HepG2 (cell line): ENCODE measurements at regions not wholly inside any gene's neighbourhood (a gene's known extent, or its start where the extent isn't known, plus 50 kb on each side); places are given as distances from the start of the nearest gene placed in this dataset.

Source experiments
- ATAC-seq: fragments of 200-7000 bp; cut with Tn5 transposase; 3 replicates; pipeline ENCODE4 v1.9.1; 2020; ENCODE audit warnings: mild to moderate bottlenecking, moderate library complexity
- BruUV-seq: library from RNA; stranded (reverse); fragments of 400-500 nt; replicated peaks from 2 replicates; lab custom pipeline; 2021; lab: Mats Ljungman, UMichigan
- CTCF ChIA-PET: fragments of 300-600 bp; formaldehyde crosslinking; extraction: SDS; loops from one replicate; lab custom pipeline; 2021; ENCODE audit warnings: low total read pairs, inconsistent platforms, low intra/inter-chr PET ratio; lab: Yijun Ruan, JAX
- POLR2A ChIA-PET: fragments of 350-600 bp; sonication (Branson Sonifier 250); formaldehyde crosslinking; loops from one replicate; lab custom pipeline; 2020; ENCODE audit warnings: antibody characterized with exemption, inconsistent platforms; lab: Yijun Ruan, JAX
- DNase-seq: peaks from one replicate; pipeline ENCODE4 v3.0.0-alpha.2; 2015; ENCODE audit warnings: low spot score
- FAIRE-seq: peaks from 3 replicates; lab custom pipeline; 2011; peaks lifted over from hg19 to GRCh38; lab: Jason Lieb, UNC
- H2AFZ ChIP-seq: one replicate; pipeline ENCODE4 v1.6.1; 2011; ENCODE audit warnings: low read length, inconsistent platforms
- H3K27ac ChIP-seq: fragments of 300-600 bp; 3 replicates; pipeline ENCODE4 v1.8.0; 2011; ENCODE audit warnings: mixed run types, mild to moderate bottlenecking, mixed read lengths, low read length, inconsistent platforms; ENCODE audit not compliant: insufficient read depth; ENCODE audit errors: extremely low read length
- H3K27me3 ChIP-seq, 2 experiments: fragments of 200-600 bp in 1 of 2; 2 replicates in 1 of 2; 3 replicates in 1 of 2; pipeline versions ENCODE4 v1.6.0 to v1.8.0; 2011; ENCODE audit warnings: low read length in 2 of 2, mild to moderate bottlenecking in 2 of 2, moderate library complexity in 2 of 2, inconsistent platforms in 1 of 2; ENCODE audit not compliant: insufficient read depth in 2 of 2, control insufficient read depth in 1 of 2
- H3K36me3 ChIP-seq, 2 experiments: fragments of 200-600 bp in 1 of 2; replicated peaks in 1 of 2; 2 replicates in 1 of 2; 3 replicates in 1 of 2; pipeline versions ENCODE4 v1.5.1 to v1.8.0; 2011; ENCODE audit warnings: low read length in 2 of 2, inconsistent platforms in 1 of 2; ENCODE audit not compliant: insufficient read depth in 2 of 2, control insufficient read depth in 1 of 2
- H3K4me1 ChIP-seq: 2 replicates; pipeline ENCODE4 v1.5.1; 2012; ENCODE audit warnings: low read length, inconsistent platforms; ENCODE audit not compliant: insufficient read depth
- H3K4me2 ChIP-seq: 2 replicates; pipeline ENCODE4 v1.6.0; 2011; ENCODE audit warnings: low read depth, low read length, inconsistent platforms
- H3K4me3 ChIP-seq, 3 experiments: fragments of 200-600 bp in 1 of 3; sonication (generic), shearing (Covaris generic) in 1 of 3; replicated peaks in 1 of 3; 2 replicates each; pipeline ENCODE4 v1.5.1; 2011 to 2016; ENCODE audit warnings: low read length in 3 of 3, inconsistent platforms in 2 of 3, low read depth in 2 of 3, mild to moderate bottlenecking in 2 of 3, control low read depth in 1 of 3, mixed read lengths in 1 of 3; ENCODE audit not compliant: insufficient read depth in 1 of 3
- H3K79me2 ChIP-seq: one replicate; pipeline ENCODE4 v1.6.1; 2011; ENCODE audit warnings: low read length, inconsistent platforms; ENCODE audit not compliant: insufficient read depth
- H3K9ac ChIP-seq: 2 replicates; pipeline ENCODE4 v1.6.0; 2011; ENCODE audit warnings: mild to moderate bottlenecking, low read depth, low read length, inconsistent platforms; ENCODE audit not compliant: insufficient read depth
- H3K9me3 ChIP-seq: 2 replicates; pipeline ENCODE4 v1.5.1; 2012; ENCODE audit warnings: mild to moderate bottlenecking, low read length
- H4K20me1 ChIP-seq: 2 replicates; pipeline ENCODE4 v1.6.0; 2011; ENCODE audit warnings: inconsistent platforms, mild to moderate bottlenecking, low read length, moderate library complexity; ENCODE audit not compliant: insufficient read depth
- BCL6 ChIP-seq: IDR thresholded peaks from 2 replicates; pipeline ENCODE4 v1.6.1; 2016; ENCODE audit warnings: missing genetic modification reagents, missing compliant biosample characterization
- ETV5 ChIP-seq: IDR thresholded peaks from 2 replicates; pipeline ENCODE4 v1.6.1; 2018; ENCODE audit warnings: missing biosample characterization, missing genetic modification reagents, inconsistent platforms, borderline replicate concordance
- NFYC ChIP-seq: IDR thresholded peaks from 2 replicates; pipeline ENCODE4 v1.6.1; 2016; ENCODE audit warnings: missing genetic modification reagents, missing compliant biosample characterization
- SUZ12 ChIP-seq: fragments of 150-350 bp; IDR thresholded peaks from 2 replicates; pipeline ENCODE4 v1.6.1; 2014; ENCODE audit warnings: low read depth, low read length
- U2AF1 ChIP-seq: fragments of 200-400 bp; formaldehyde crosslinking; optimal IDR thresholded peaks from 2 replicates; pipeline ENCODE3; 2017; ENCODE audit warnings: mild to moderate bottlenecking, low read depth, low read length
- ZBTB43 ChIP-seq: sonication (generic); formaldehyde crosslinking; conservative IDR thresholded peaks from 2 replicates; pipeline ENCODE4 v1.4.0; 2020; ENCODE audit warnings: missing genetic modification reagents
- ZNF260 ChIP-seq: sonication (generic); formaldehyde crosslinking; IDR thresholded peaks from 2 replicates; pipeline ENCODE4 v1.4.0; 2020; ENCODE audit warnings: missing genetic modification reagents, low read depth, mild to moderate bottlenecking, borderline replicate concordance
- ZNF775 ChIP-seq: sonication (generic); formaldehyde crosslinking; IDR thresholded peaks from 2 replicates; pipeline ENCODE4 v1.4.0; 2020; ENCODE audit warnings: missing genetic modification reagents, mild to moderate bottlenecking, moderate library complexity, borderline replicate concordance
- ZXDC ChIP-seq: sonication (generic); formaldehyde crosslinking; IDR thresholded peaks from 2 replicates; pipeline ENCODE4 v1.5.0; 2020; ENCODE audit warnings: mild to moderate bottlenecking, missing genetic modification reagents
- WGBS: methylation state at CpG from one replicate; pipeline ENCODE4 v1.1.6; 2017; ENCODE audit warnings: low lambda C conversion rate; 5-methylcytosine and 5-hydroxymethylcytosine counted together
- in situ Hi-C: cut with HindIII; loops from 2 replicates; pipeline ENCODE4 v1.10.0; 2017; ENCODE audit warnings: low pct_unique_long_range_greater_than_20kb; ENCODE audit not compliant: extremely low pct_ligation_motif_present
- intact Hi-C: fragments of 100-400 bp; cut with micrococcal nuclease; formaldehyde crosslinking; loops from one replicate; pipeline ENCODE4 v1.10.0; 2022; ENCODE audit not compliant: unreplicated experiment
- TF ChIP-seq, protein P1 (sequence below): IDR thresholded peaks from 2 replicates; pipeline ENCODE4 v1.6.1; 2016; ENCODE audit warnings: low read depth
- TF ChIP-seq, protein P2 (sequence below): sonication (generic); formaldehyde crosslinking; IDR thresholded peaks from 2 replicates; pipeline ENCODE4 v1.4.0; 2020; ENCODE audit warnings: missing genetic modification reagents

- TF ChIP-seq ZXDC (CRISPR knock-in tag), result no peak
- TF ChIP-seq, protein P1, sequence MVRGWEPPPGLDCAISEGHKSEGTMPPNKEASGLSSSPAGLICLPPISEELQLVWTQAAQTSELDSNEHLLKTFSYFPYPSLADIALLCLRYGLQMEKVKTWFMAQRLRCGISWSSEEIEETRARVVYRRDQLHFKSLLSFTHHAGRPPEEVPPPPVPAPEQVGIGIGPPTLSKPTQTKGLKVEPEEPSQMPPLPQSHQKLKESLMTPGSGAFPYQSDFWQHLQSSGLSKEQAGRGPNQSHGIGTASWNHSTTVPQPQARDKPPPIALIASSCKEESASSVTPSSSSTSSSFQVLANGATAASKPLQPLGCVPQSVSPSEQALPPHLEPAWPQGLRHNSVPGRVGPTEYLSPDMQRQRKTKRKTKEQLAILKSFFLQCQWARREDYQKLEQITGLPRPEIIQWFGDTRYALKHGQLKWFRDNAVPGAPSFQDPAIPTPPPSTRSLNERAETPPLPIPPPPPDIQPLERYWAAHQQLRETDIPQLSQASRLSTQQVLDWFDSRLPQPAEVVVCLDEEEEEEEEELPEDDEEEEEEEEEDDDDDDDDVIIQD (CRISPR knock-in tag), result no peak
- TF ChIP-seq ZBTB43 (CRISPR knock-in tag), result no peak
- TF ChIP-seq U2AF1, result no peak
- TF ChIP-seq, all 625 proteins: peak for 0
Observed at GRCh38 chrY:19354857-19355173, 389.7 kb downstream of the KDM5D start (continued).

DNA sequence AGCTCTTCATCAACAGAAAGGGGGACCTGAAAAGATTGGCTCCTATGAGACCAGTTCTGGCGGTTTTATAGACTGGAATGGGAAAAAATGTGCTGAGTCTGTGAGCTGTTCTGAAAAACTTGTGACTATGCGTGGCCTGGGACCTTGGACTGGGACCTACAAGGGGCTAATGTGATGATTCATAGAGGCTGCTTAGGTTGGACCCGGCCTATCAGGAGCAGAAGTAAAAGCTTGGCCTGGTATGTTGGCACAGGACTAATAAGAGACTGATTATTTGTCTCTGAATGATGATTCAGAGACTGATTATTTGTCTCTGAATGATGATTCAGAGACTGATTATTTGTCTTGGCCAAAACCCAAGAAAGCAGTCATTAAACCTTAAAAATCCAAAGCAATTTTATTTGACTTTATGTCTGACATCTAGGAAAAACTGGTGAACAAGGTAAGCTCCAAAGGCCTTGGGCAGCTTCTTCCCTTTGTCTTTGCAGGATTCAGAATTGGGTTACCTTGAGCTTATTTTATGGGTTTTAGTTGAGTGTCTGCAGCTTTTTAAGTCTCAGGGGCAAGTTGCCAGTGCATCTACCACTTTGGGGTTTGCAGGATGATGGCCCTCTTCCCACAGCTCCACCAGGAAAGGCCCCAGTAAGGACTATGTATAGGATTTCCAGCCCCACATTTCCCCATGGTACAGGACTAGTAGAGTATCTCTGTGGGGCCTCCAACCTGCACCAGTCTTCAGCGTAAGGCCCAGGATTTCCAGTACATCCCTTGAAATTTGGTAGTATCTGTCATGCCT is 390.3 kb downstream of the KDM5D start:
- Histone ChIP-seq H3K27me3 (no peaks in the 10 kb centered on the region), H3K36me3 (no peaks in the 10 kb centered on the region), H3K9me3 (peaks cover 11% of the 10 kb centered on the region; the same call in 1 of the 2 replicates), H3K27ac (no peak overlapping the region), H3K79me2 (no peaks in the 10 kb centered on the region), H4K20me1 (no peaks in the 10 kb centered on the region), H3K4me2 (no peak overlapping the region), H3K4me1 (no peaks in the 10 kb centered on the region), H3K9ac (no peak overlapping the region), H2AFZ (no peak overlapping the region), H3K4me3 (no peak overlapping the region)
- intact Hi-C loops (no loop called here), in situ Hi-C loops (no loop called here)
- FAIRE-seq (no peak), DNase-seq (peak; percentile 1), ATAC-seq (no peak)
- BruUV-seq, result no TSS peak
- CTCF ChIA-PET, result no interaction called here
- WGBS, result 0% methylated on average over 2 of the region's 4 CpGs
- POLR2A ChIA-PET, result no interaction called here
- no peak for TF ChIP-seq ZNF775 (CRISPR knock-in tag)
- TF ChIP-seq BCL6 (CRISPR knock-in tag), result no peak
- no peak for TF ChIP-seq SUZ12
- no peak for TF ChIP-seq NFYC (CRISPR knock-in tag)
- TF ChIP-seq, protein P2, sequence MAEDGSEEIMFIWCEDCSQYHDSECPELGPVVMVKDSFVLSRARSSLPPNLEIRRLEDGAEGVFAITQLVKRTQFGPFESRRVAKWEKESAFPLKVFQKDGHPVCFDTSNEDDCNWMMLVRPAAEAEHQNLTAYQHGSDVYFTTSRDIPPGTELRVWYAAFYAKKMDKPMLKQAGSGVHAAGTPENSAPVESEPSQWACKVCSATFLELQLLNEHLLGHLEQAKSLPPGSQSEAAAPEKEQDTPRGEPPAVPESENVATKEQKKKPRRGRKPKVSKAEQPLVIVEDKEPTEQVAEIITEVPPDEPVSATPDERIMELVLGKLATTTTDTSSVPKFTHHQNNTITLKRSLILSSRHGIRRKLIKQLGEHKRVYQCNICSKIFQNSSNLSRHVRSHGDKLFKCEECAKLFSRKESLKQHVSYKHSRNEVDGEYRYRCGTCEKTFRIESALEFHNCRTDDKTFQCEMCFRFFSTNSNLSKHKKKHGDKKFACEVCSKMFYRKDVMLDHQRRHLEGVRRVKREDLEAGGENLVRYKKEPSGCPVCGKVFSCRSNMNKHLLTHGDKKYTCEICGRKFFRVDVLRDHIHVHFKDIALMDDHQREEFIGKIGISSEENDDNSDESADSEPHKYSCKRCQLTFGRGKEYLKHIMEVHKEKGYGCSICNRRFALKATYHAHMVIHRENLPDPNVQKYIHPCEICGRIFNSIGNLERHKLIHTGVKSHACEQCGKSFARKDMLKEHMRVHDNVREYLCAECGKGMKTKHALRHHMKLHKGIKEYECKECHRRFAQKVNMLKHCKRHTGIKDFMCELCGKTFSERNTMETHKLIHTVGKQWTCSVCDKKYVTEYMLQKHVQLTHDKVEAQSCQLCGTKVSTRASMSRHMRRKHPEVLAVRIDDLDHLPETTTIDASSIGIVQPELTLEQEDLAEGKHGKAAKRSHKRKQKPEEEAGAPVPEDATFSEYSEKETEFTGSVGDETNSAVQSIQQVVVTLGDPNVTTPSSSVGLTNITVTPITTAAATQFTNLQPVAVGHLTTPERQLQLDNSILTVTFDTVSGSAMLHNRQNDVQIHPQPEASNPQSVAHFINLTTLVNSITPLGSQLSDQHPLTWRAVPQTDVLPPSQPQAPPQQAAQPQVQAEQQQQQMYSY (CRISPR knock-in tag), result no peak
- TF ChIP-seq ETV5 (CRISPR knock-in tag), result no peak
- no peak for TF ChIP-seq ZNF260 (CRISPR knock-in tag)
